ENCODE measurements at regions not wholly inside any gene's neighbourhood (a gene's known extent, or its start where the extent isn't known, plus 50 kb on each side); places are given as distances from the start of the nearest gene placed in this dataset.
"Not testable (repeated sequence)": the region's sequence is repeated elsewhere in the genome, so short reads cannot be mapped to it uniquely, and the experiment has no call there.

- TF ChIP-seq CTCF (IDR thresholded peaks at IDR 0.05; ENCODE audit: low read length); EZH2 (optimal IDR thresholded peaks at IDR 0.05; ENCODE audit: low read depth, low read length): not testable (repeated sequence)
These were observed 374.7 kb downstream of the NPIPA8 start for GRCh38 chr16:17961822-17962221.

All from MM.1S (cell line).